Medulla oblongata (tissue), 1 donor: ENCODE measurements at regions not wholly inside any gene's neighbourhood (a gene's known extent, or its start where the extent isn't known, plus 50 kb on each side); places are given as distances from the start of the nearest gene placed in this dataset.
"Not testable (repeated sequence)": the region's sequence is repeated elsewhere in the genome, so short reads cannot be mapped to it uniquely, and the experiment has no call there.

Experiments
- DNase-seq: peaks from one replicate; pipeline ENCODE4 v3.0.0-alpha.2; 2015; ENCODE audit errors: extremely low spot score

GRCh38 chr6:15079288-15079817 is 166.5 kb upstream of the JARID2 start:
- DNase-seq = no peak

- DNase-seq = no peak
Observed at GRCh38 chr6:15080895-15081294, 165.0 kb upstream of the JARID2 start.

- no peak for DNase-seq
Observed at GRCh38 chr6:15081447-15081846, 164.4 kb upstream of the JARID2 start.

- DNase-seq = no peak
Observed at GRCh38 chr6:15082708-15083107, 163.2 kb upstream of the JARID2 start.

- DNase-seq = no peak
Observed at GRCh38 chr6:15086348-15087158, 159.3 kb upstream of the JARID2 start.

GRCh38 chr6:15087186-15087589 is 158.7 kb upstream of the JARID2 start:
- no peak for DNase-seq

- DNase-seq = no peak
Observed at GRCh38 chr6:15088904-15089568, 156.8 kb upstream of the JARID2 start.

- DNase-seq = no peak
Observed at GRCh38 chr6:15089569-15090144, 156.2 kb upstream of the JARID2 start.

- no peak for DNase-seq
Observed at GRCh38 chr6:15090145-15090579, 155.7 kb upstream of the JARID2 start.

- DNase-seq = no peak
Observed at GRCh38 chr6:15090745-15091384, 155.0 kb upstream of the JARID2 start.

- no peak for DNase-seq
Observed at GRCh38 chr6:15096894-15097837, 148.7 kb upstream of the JARID2 start.

- no peak for DNase-seq
Observed at GRCh38 chr6:15101130-15101529, 144.7 kb upstream of the JARID2 start.

- no peak for DNase-seq
Observed at GRCh38 chr6:15102241-15102640, 143.6 kb upstream of the JARID2 start.

- no peak for DNase-seq
Observed at GRCh38 chr6:15106958-15107643, 138.8 kb upstream of the JARID2 start.

GRCh38 chr6:15107644-15108382 is 138.1 kb upstream of the JARID2 start:
- DNase-seq = no peak

- DNase-seq = no peak
Observed at GRCh38 chr6:15108383-15108715, 137.5 kb upstream of the JARID2 start.

GRCh38 chr6:15109338-15110090 is 136.4 kb upstream of the JARID2 start:
- DNase-seq = no peak

GRCh38 chr6:15110726-15111354 is 135.0 kb upstream of the JARID2 start:
- DNase-seq = no peak

- not testable (repeated sequence) for DNase-seq
Observed at GRCh38 chr6:15111576-15111975, 134.3 kb upstream of the JARID2 start.
